Panc1 (cell line): ENCODE measurements at regions not wholly inside any gene's neighbourhood (a gene's known extent, or its start where the extent isn't known, plus 50 kb on each side); places are given as distances from the start of the nearest gene placed in this dataset.
"Not testable (repeated sequence)": the region's sequence is repeated elsewhere in the genome, so short reads cannot be mapped to it uniquely, and the experiment has no call there.

ENCODE experiments used
- ATAC-seq: fragments of 200-7000 bp; cut with Tn5 transposase; 2 replicates; pipeline ENCODE4 v1.9.1; 2020; ENCODE audit warnings: mild to moderate bottlenecking, moderate library complexity
- BruUV-seq: library from RNA; stranded (reverse); fragments of 400-500 nt; replicated peaks from 2 replicates; lab custom pipeline; 2021; lab: Mats Ljungman, UMichigan
- CTCF ChIA-PET: fragments of 300-600 bp; sonication (Branson Sonifier 250); formaldehyde crosslinking; loops from one replicate; lab custom pipeline; 2022; ENCODE audit warnings: antibody characterized with exemption; lab: Charles Lee
- POLR2A ChIA-PET: fragments of 300-600 bp; sonication (Branson Sonifier 250); formaldehyde crosslinking; loops from one replicate; lab custom pipeline; 2022; ENCODE audit warnings: antibody characterized with exemption; lab: Charles Lee
- DNase-seq: peaks from one replicate; pipeline ENCODE4 v3.0.0-alpha.2; 2010; ENCODE audit warnings: low read depth, low spot score
- H3K27ac ChIP-seq: 2 replicates; pipeline ENCODE4 v1.5.1; 2011; ENCODE audit warnings: mild to moderate bottlenecking, low read length, inconsistent platforms
- H3K27me3 ChIP-seq: fragments of 200-500 bp; sonication (Bioruptor generic); 2 replicates; pipeline ENCODE4 v1.6.0; 2014; ENCODE audit warnings: low read length, inconsistent platforms; ENCODE audit not compliant: control insufficient read depth, insufficient read depth
- H3K36me3 ChIP-seq: fragments of 200-500 bp; sonication (Bioruptor generic); 2 replicates; pipeline ENCODE4 v1.5.1; 2014; ENCODE audit warnings: inconsistent platforms, mild to moderate bottlenecking, low read length, moderate library complexity; ENCODE audit not compliant: control insufficient read depth, insufficient read depth
- H3K4me1 ChIP-seq: 2 replicates; pipeline ENCODE4 v1.5.1; 2011; ENCODE audit warnings: inconsistent platforms, mild to moderate bottlenecking, low read length, moderate library complexity; ENCODE audit not compliant: control insufficient read depth, insufficient read depth
- H3K4me3 ChIP-seq, 2 experiments: 2 replicates each; pipeline ENCODE4 v1.5.1; 2011 to 2012; ENCODE audit warnings: low read depth in 2 of 2, low read length in 2 of 2, mild to moderate bottlenecking in 2 of 2, inconsistent platforms in 1 of 2, moderate library complexity in 1 of 2
- H3K9me3 ChIP-seq: fragments of 200-500 bp; sonication (Bioruptor generic); 2 replicates; pipeline ENCODE4 v1.5.1; 2014; ENCODE audit warnings: low read depth, mild to moderate bottlenecking, inconsistent platforms, low read length, moderate library complexity; ENCODE audit not compliant: control insufficient read depth, insufficient read depth
- CTCF ChIP-seq: fragments of 450-650 bp; IDR thresholded peaks from 2 replicates; pipeline ENCODE4 v1.5.1; 2017; ENCODE audit warnings: mild to moderate bottlenecking
- POLR2AphosphoS5 ChIP-seq: IDR thresholded peaks from 2 replicates; pipeline ENCODE4 v1.6.1; 2012; ENCODE audit warnings: mild to moderate bottlenecking, low read depth, low read length, moderate library complexity
- REST ChIP-seq, 2 experiments: IDR thresholded peaks; 2 replicates each; pipeline ENCODE4 v1.6.1; 2011 to 2012; ENCODE audit warnings: low read depth in 2 of 2, control low read depth in 1 of 2, low read length in 1 of 2, mild to moderate bottlenecking in 1 of 2, moderate library complexity in 1 of 2; ENCODE audit not compliant: insufficient read depth in 1 of 2
- SIN3A ChIP-seq: IDR thresholded peaks from 2 replicates; pipeline ENCODE4 v1.6.1; 2012; ENCODE audit warnings: low read depth, mild to moderate bottlenecking, low read length, moderate library complexity, borderline replicate concordance; ENCODE audit not compliant: insufficient read depth
- TCF7L2 ChIP-seq: IDR thresholded peaks from 2 replicates; pipeline ENCODE4 v1.6.1; 2011; ENCODE audit warnings: mild to moderate bottlenecking, low read depth, low read length, inconsistent platforms
- in situ Hi-C: cut with HindIII; loops from 2 replicates; pipeline ENCODE4 v1.10.0; 2016; ENCODE audit warnings: low sequenced_read_pairs, low pct_unique_long_range_greater_than_20kb
- intact Hi-C: fragments of 100-400 bp; cut with micrococcal nuclease; formaldehyde crosslinking; loops from one replicate; pipeline ENCODE4 v1.10.0; 2022; ENCODE audit not compliant: unreplicated experiment

GRCh38 chr6:92647630-92648029 is 771.7 kb downstream of the EPHA7 start:
- TF ChIP-seq POLR2AphosphoS5 (no peak), TCF7L2 (peak; percentile 62), SIN3A (no peak), REST (IDR thresholded peaks at IDR 0.05; ENCODE audit: insufficient read depth in 1 of 2, low read depth in 2 of 2, low read length in 1 of 2) (no peak), CTCF (no peak)
- H3K9me3 ChIP-seq = no peaks in the 10 kb centered on the region
- ATAC-seq (no peak), DNase-seq (no peak)
- in situ Hi-C loops = no loop called here
- intact Hi-C loops = no loop called here
- H3K4me1 ChIP-seq = no peaks in the 10 kb centered on the region
- H3K36me3 ChIP-seq = no peaks in the 10 kb centered on the region
- H3K4me3 ChIP-seq = no peak overlapping the region
- BruUV-seq = no TSS peak
- ChIA-PET CTCF (no interaction called here), POLR2A (no interaction called here)
- H3K27me3 ChIP-seq = no peaks in the 10 kb centered on the region
- H3K27ac ChIP-seq = no peak overlapping the region

GRCh38 chr6:92644104-92644791 is 775.1 kb downstream of the EPHA7 start:
- in situ Hi-C loops, H3K4me1 ChIP-seq, POLR2A ChIA-PET, ATAC-seq, intact Hi-C loops, BruUV-seq, H3K36me3 ChIP-seq, CTCF ChIA-PET, H3K4me3 ChIP-seq, H3K9me3 ChIP-seq, DNase-seq, H3K27ac ChIP-seq, H3K27me3 ChIP-seq: not testable (repeated sequence)
- peak; percentile 53 for TF ChIP-seq CTCF
